ENCODE measurements at regions not wholly inside any gene's neighbourhood (a gene's known extent, or its start where the extent isn't known, plus 50 kb on each side); places are given as distances from the start of the nearest gene placed in this dataset.
"Not testable (repeated sequence)": the region's sequence is repeated elsewhere in the genome, so short reads cannot be mapped to it uniquely, and the experiment has no call there.

GRCh38 chr6:175680-176079 lies 116.6 kb upstream of the DUSP22 start:
- Histone ChIP-seq H3K9me3 (peaks cover 0 to 16% (median 4%) of the 10 kb centered on the region in 8 donors), H3K4me1 (peaks cover 0 to 5% (median under 1%) of the 10 kb centered on the region in 6 donors), H3K36me3 (no peaks in the 10 kb centered on the region), H3K27me3 (replicated peaks in 1 of 7) (peaks cover 0 to 18% (median 0%) of the 10 kb centered on the region in 7 donors), H3K4me3 (no peak overlapping the region), H3K27ac (no peak overlapping the region)
- TF ChIP-seq POLR2A (IDR thresholded peaks at IDR 0.05) (no peak), POLR2AphosphoS5 (IDR thresholded peaks at IDR 0.05) (no peak), CTCF (IDR thresholded peaks at IDR 0.05 in 8 of 11, conservative IDR thresholded peaks at IDR 0.05 in 3 of 11) (no peak)
- intact Hi-C loops (cut with DNase I; ENCODE audit: low total_unique reads): no loop called here
- no peak for DNase-seq
- WGBS, 5 donors: 80 to 89% (median 83%) methylated on average over 2 of the region's 2 CpGs

GRCh38 chr6:176766-177165 lies 115.5 kb upstream of the DUSP22 start:
- H3K36me3 ChIP-seq: no peaks in the 10 kb centered on the region
- H3K4me3 ChIP-seq: no peak overlapping the region
- peaks cover 0 to 16% (median 7%) of the 10 kb centered on the region in 6 donors for H3K4me1 ChIP-seq
- intact Hi-C loops (cut with DNase I; ENCODE audit: low total_unique reads): no loop called here
- TF ChIP-seq POLR2AphosphoS5 (IDR thresholded peaks at IDR 0.05): no peak
- TF ChIP-seq POLR2A (IDR thresholded peaks at IDR 0.05): no peak
- TF ChIP-seq CTCF (IDR thresholded peaks at IDR 0.05 in 8 of 11, conservative IDR thresholded peaks at IDR 0.05 in 3 of 11): no peak
- H3K27ac ChIP-seq: no peak overlapping the region
- H3K27me3 ChIP-seq (replicated peaks in 1 of 7): peaks cover 0 to 18% (median 0%) of the 10 kb centered on the region in 7 donors
- WGBS, 5 donors: 65 to 84% (median 74%) methylated on average over 7 of the region's 7 CpGs
- no peak for DNase-seq
- H3K9me3 ChIP-seq: peaks cover 0 to 11% (median 1%) of the 10 kb centered on the region in 8 donors

GRCh38 chr6:178119-178518 lies 114.2 kb upstream of the DUSP22 start:
- DNase-seq: no peak
- Histone ChIP-seq H3K9me3 (peaks cover 0 to 4% (median 0%) of the 10 kb centered on the region in 8 donors), H3K4me1 (peaks cover 0 to 23% (median 9%) of the 10 kb centered on the region in 6 donors), H3K27ac (no peak overlapping the region), H3K4me3 (no peak overlapping the region), H3K27me3 (replicated peaks in 1 of 7) (peaks cover 0 to 12% (median 0%) of the 10 kb centered on the region in 7 donors), H3K36me3 (no peaks in the 10 kb centered on the region)
- intact Hi-C loops (cut with DNase I; ENCODE audit: low total_unique reads): no loop called here
- TF ChIP-seq POLR2AphosphoS5 (IDR thresholded peaks at IDR 0.05) (no peak), CTCF (IDR thresholded peaks at IDR 0.05 in 8 of 11, conservative IDR thresholded peaks at IDR 0.05 in 3 of 11) (no peak), POLR2A (IDR thresholded peaks at IDR 0.05) (no peak)
- 85 to 98% (median 90%) methylated on average over 11 of the region's 11 CpGs for WGBS, 5 donors

GRCh38 chr6:178929-179328 lies 113.4 kb upstream of the DUSP22 start:
- Histone ChIP-seq H3K4me1 (peaks cover 0 to 31% (median 9%) of the 10 kb centered on the region in 6 donors), H3K27me3 (replicated peaks in 1 of 7) (peaks cover 0 to 12% (median 0%) of the 10 kb centered on the region in 7 donors)
- WGBS, 5 donors: 87 to 95% (median 92%) methylated on average over 5 of the region's 5 CpGs
- H3K36me3 ChIP-seq; DNase-seq; H3K4me3 ChIP-seq; H3K27ac ChIP-seq; intact Hi-C loops (cut with DNase I; ENCODE audit: low total_unique reads); H3K9me3 ChIP-seq: not testable (repeated sequence)
